ENCODE measurements at regions not wholly inside any gene's neighbourhood (a gene's known extent, or its start where the extent isn't known, plus 50 kb on each side); places are given as distances from the start of the nearest gene placed in this dataset.
"Not testable (repeated sequence)": the region's sequence is repeated elsewhere in the genome, so short reads cannot be mapped to it uniquely, and the experiment has no call there.

GRCh38 chr3:82143661-82144412, 382.4 kb upstream of the GBE1 start:
- no peak for DNase-seq

GRCh38 chr3:82141592-82141991, 380.1 kb upstream of the GBE1 start:
- DNase-seq: no peak

GRCh38 chr3:82137861-82138260, 376.4 kb upstream of the GBE1 start:
- no peak for DNase-seq

GRCh38 chr3:82137050-82137449, 375.6 kb upstream of the GBE1 start:
- DNase-seq: no peak

- no peak for DNase-seq
Measured at GRCh38 chr3:82133070-82133606, 371.7 kb upstream of the GBE1 start.

- no peak for DNase-seq
Measured at GRCh38 chr3:82132210-82133069, 371.0 kb upstream of the GBE1 start.

GRCh38 chr3:82130046-82130445, 368.6 kb upstream of the GBE1 start:
- DNase-seq: no peak

- no peak for DNase-seq
Measured at GRCh38 chr3:82129221-82129801, 367.9 kb upstream of the GBE1 start.

- DNase-seq: no peak
Measured at GRCh38 chr3:82128271-82128670, 366.8 kb upstream of the GBE1 start.

- no peak for DNase-seq
Measured at GRCh38 chr3:82122554-82123345, 361.3 kb upstream of the GBE1 start.

GRCh38 chr3:82114589-82114988, 353.1 kb upstream of the GBE1 start:
- DNase-seq: no peak

- not testable (repeated sequence) for DNase-seq
Measured at GRCh38 chr3:82110721-82111120, 349.3 kb upstream of the GBE1 start.

- DNase-seq: no peak
Measured at GRCh38 chr3:82103241-82103640, 341.8 kb upstream of the GBE1 start.

GRCh38 chr3:82100378-82100777, 338.9 kb upstream of the GBE1 start:
- DNase-seq: no peak

- no peak for DNase-seq
Measured at GRCh38 chr3:82093641-82094040, 332.2 kb upstream of the GBE1 start.

GRCh38 chr3:82088749-82089148, 327.3 kb upstream of the GBE1 start:
- no peak for DNase-seq

- no peak for DNase-seq
Measured at GRCh38 chr3:82087958-82088357, 326.5 kb upstream of the GBE1 start.

- no peak for DNase-seq
Measured at GRCh38 chr3:82085851-82086475, 324.5 kb upstream of the GBE1 start.

- no peak for DNase-seq
Measured at GRCh38 chr3:82085356-82085755, 323.9 kb upstream of the GBE1 start.

- DNase-seq: no peak
Measured at GRCh38 chr3:82084824-82085223, 323.4 kb upstream of the GBE1 start.

GRCh38 chr3:82082796-82083195, 321.4 kb upstream of the GBE1 start:
- no peak for DNase-seq

- DNase-seq: peak; percentile 32
Measured at GRCh38 chr3:82081351-82081750, 319.9 kb upstream of the GBE1 start.
